ENCODE measurements at regions not wholly inside any gene's neighbourhood (a gene's known extent, or its start where the extent isn't known, plus 50 kb on each side); places are given as distances from the start of the nearest gene placed in this dataset.
A peak's percentile ranks its signal among the peaks of the same experiment; 100 is the strongest.
"Not testable (repeated sequence)": the region's sequence is repeated elsewhere in the genome, so short reads cannot be mapped to it uniquely, and the experiment has no call there.

- DNase-seq (ENCODE audit: low read depth) = peak; percentile 97
These were observed 51.0 kb upstream of the LIFR start for GRCh38 chr5:38607396-38607795.

- peak; percentile 81 for DNase-seq (ENCODE audit: low read depth)
These were observed 51.6 kb upstream of the LIFR start for GRCh38 chr5:38607930-38608564.

- no peak for DNase-seq (ENCODE audit: low read depth)
These were observed 52.4 kb upstream of the LIFR start for GRCh38 chr5:38608874-38609273.

GRCh38 chr5:38612851-38613250, 56.4 kb upstream of the LIFR start:
- DNase-seq (ENCODE audit: low read depth) = no peak

GRCh38 chr5:38613490-38613889, 57.0 kb upstream of the LIFR start:
- no peak for DNase-seq (ENCODE audit: low read depth)

GRCh38 chr5:38613992-38614836, 57.8 kb upstream of the LIFR start:
- no peak for DNase-seq (ENCODE audit: low read depth)

- DNase-seq (ENCODE audit: low read depth) = no peak
These were observed 58.6 kb upstream of the LIFR start for GRCh38 chr5:38615042-38615441.

GRCh38 chr5:38615981-38616451, 59.6 kb upstream of the LIFR start:
- no peak for DNase-seq (ENCODE audit: low read depth)

- no peak for DNase-seq (ENCODE audit: low read depth)
These were observed 61.7 kb upstream of the LIFR start for GRCh38 chr5:38618154-38618553.

GRCh38 chr5:38621331-38621730, 64.9 kb upstream of the LIFR start:
- DNase-seq (ENCODE audit: low read depth) = no peak

- no peak for DNase-seq (ENCODE audit: low read depth)
These were observed 65.5 kb upstream of the LIFR start for GRCh38 chr5:38621840-38622437.

GRCh38 chr5:38622723-38623129, 66.3 kb upstream of the LIFR start:
- no peak for DNase-seq (ENCODE audit: low read depth)

- not testable (repeated sequence) for DNase-seq (ENCODE audit: low read depth)
These were observed 68.1 kb upstream of the LIFR start for GRCh38 chr5:38624541-38624940.

- not testable (repeated sequence) for DNase-seq (ENCODE audit: low read depth)
These were observed 74.9 kb upstream of the LIFR start for GRCh38 chr5:38631376-38631775.

- no peak for DNase-seq (ENCODE audit: low read depth)
These were observed 78.3 kb upstream of the LIFR start for GRCh38 chr5:38634568-38635369.

GRCh38 chr5:38636626-38637025, 80.2 kb upstream of the LIFR start:
- DNase-seq (ENCODE audit: low read depth) = no peak

- no peak for DNase-seq (ENCODE audit: low read depth)
These were observed 82.2 kb upstream of the LIFR start for GRCh38 chr5:38638656-38639055.

- no peak for DNase-seq (ENCODE audit: low read depth)
These were observed 83.2 kb upstream of the LIFR start for GRCh38 chr5:38639377-38640358.

GRCh38 chr5:38641003-38641402, 84.6 kb upstream of the LIFR start:
- DNase-seq (ENCODE audit: low read depth) = peak; percentile 84

GRCh38 chr5:38642189-38642911, 85.9 kb upstream of the LIFR start:
- DNase-seq (ENCODE audit: low read depth) = no peak

Data from LHCN-M2 (cell line).